Retinal pigment epithelial cell (primary cell): ENCODE measurements at regions not wholly inside any gene's neighbourhood (a gene's known extent, or its start where the extent isn't known, plus 50 kb on each side); places are given as distances from the start of the nearest gene placed in this dataset.

Source experiments
- DNase-seq: peaks from one replicate; pipeline ENCODE4 v3.0.0-alpha.2; 2010; ENCODE audit warnings: low read depth
- H3K4me3 ChIP-seq: 2 replicates; pipeline ENCODE4 v1.5.1; 2011; ENCODE audit warnings: mild to moderate bottlenecking, low read length, control low read depth, moderate library complexity
- CTCF ChIP-seq: conservative IDR thresholded peaks from 2 replicates; pipeline ENCODE4 v1.5.1; 2011; ENCODE audit warnings: low read depth, low read length, control low read depth, inconsistent platforms

- peak; percentile 12 for TF ChIP-seq CTCF
These were observed 74.7 kb upstream of the SPIN1 start for GRCh38 chr9:88313364-88314220.

GRCh38 chr9:88312517-88313103 lies 75.6 kb upstream of the SPIN1 start:
- DNase-seq, result no peak
- H3K4me3 ChIP-seq, result no peak overlapping the region
- TF ChIP-seq CTCF, result no peak

More at GRCh38 chr9:88313364-88314220, 74.7 kb upstream of the SPIN1 start:
- no peak overlapping the region for H3K4me3 ChIP-seq
- no peak for DNase-seq

GRCh38 chr9:88312045-88312444 lies 76.2 kb upstream of the SPIN1 start:
- H3K4me3 ChIP-seq, result no peak overlapping the region
- no peak for TF ChIP-seq CTCF
- DNase-seq, result no peak

- no peak for DNase-seq
- no peak overlapping the region for H3K4me3 ChIP-seq
- TF ChIP-seq CTCF, result no peak
These were observed 77.8 kb upstream of the SPIN1 start for GRCh38 chr9:88310310-88310980.

GRCh38 chr9:88308831-88309560 lies 79.2 kb upstream of the SPIN1 start:
- no peak for DNase-seq
- no peak overlapping the region for H3K4me3 ChIP-seq
- no peak for TF ChIP-seq CTCF

- TF ChIP-seq CTCF, result no peak
- H3K4me3 ChIP-seq, result no peak overlapping the region
- DNase-seq, result no peak
These were observed 81.1 kb upstream of the SPIN1 start for GRCh38 chr9:88307136-88307535.
